ENCODE measurements at regions not wholly inside any gene's neighbourhood (a gene's known extent, or its start where the extent isn't known, plus 50 kb on each side); places are given as distances from the start of the nearest gene placed in this dataset.

DNA sequence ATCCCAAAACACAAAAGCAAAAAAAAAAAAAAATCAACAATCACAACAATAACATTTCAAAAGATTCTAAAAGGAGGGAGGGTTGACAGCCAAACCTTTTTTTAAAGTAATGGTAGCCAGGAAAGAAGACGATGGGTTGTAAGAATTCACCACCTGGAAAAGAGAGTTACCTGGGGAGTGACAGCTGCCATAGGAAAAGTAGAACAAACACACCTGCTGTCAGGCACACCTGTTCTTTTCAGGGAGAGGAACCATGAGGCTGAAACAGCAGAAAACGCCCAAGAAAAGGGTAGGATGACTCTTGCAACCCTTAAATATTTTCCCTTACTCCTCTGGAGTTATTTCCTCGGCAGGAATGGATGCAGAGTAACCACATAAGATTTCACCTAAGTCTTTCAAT lies 388.4 kb upstream of the TEX13C start:
- H3K4me3 ChIP-seq (ENCODE audit: control insufficient read depth, low read depth, low read length), result no peak overlapping the region
- DNase-seq (ENCODE audit: low read depth), result no peak
- TF ChIP-seq, protein P1, sequence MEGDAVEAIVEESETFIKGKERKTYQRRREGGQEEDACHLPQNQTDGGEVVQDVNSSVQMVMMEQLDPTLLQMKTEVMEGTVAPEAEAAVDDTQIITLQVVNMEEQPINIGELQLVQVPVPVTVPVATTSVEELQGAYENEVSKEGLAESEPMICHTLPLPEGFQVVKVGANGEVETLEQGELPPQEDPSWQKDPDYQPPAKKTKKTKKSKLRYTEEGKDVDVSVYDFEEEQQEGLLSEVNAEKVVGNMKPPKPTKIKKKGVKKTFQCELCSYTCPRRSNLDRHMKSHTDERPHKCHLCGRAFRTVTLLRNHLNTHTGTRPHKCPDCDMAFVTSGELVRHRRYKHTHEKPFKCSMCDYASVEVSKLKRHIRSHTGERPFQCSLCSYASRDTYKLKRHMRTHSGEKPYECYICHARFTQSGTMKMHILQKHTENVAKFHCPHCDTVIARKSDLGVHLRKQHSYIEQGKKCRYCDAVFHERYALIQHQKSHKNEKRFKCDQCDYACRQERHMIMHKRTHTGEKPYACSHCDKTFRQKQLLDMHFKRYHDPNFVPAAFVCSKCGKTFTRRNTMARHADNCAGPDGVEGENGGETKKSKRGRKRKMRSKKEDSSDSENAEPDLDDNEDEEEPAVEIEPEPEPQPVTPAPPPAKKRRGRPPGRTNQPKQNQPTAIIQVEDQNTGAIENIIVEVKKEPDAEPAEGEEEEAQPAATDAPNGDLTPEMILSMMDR (conservative IDR thresholded peaks at IDR 0.05; ENCODE audit: control insufficient read depth, insufficient read depth, low read depth, low read length), result no peak

DNA sequence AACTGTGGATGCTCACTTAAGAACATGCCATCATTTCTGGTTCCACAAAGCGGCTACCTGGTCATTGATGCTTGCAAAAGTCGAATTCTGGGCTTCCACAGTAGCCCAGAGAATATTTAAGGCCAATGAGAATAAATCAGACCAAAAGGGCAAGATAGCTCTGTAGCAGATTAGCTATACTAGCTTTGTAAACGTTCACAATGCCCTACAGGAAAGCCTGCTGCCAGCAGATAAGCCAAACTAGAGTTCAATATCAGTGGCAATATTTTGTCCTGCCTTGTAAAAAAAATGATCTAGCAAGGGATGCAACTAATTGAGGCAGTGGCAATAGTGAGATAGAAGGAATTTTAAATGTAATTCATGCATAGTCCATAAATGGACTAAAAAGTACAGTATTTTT lies 387.7 kb upstream of the TEX13C start:
- no peak for DNase-seq (ENCODE audit: low read depth)
- TF ChIP-seq, protein P1 (conservative IDR thresholded peaks at IDR 0.05; ENCODE audit: control insufficient read depth, insufficient read depth, low read depth, low read length), result no peak
- no peak overlapping the region for H3K4me3 ChIP-seq (ENCODE audit: control insufficient read depth, low read depth, low read length)

GRCh38 chrX:124938715-124939114 lies 381.0 kb upstream of the TEX13C start:
- TF ChIP-seq, protein P1 (conservative IDR thresholded peaks at IDR 0.05; ENCODE audit: control insufficient read depth, insufficient read depth, low read depth, low read length), result no peak

DNA sequence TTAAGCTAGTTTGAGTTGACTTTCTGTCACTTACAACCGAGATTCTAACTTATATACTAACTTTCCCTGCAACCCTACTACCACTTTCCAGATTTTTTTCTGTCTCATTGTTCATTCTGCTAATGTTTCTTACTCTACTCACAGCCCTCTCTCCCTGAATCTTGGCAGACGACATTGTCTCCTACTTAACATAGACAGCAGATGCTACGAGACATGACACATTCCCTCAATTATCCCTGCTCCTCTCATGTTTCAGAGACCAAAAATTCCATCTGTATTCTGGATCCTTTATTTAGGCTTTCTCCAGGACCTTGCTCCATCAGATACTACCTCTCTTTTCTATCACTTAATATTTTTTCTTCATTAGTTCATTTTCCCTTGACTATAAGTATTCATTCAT lies 379.1 kb upstream of the TEX13C start:
- TF ChIP-seq, protein P1 (conservative IDR thresholded peaks at IDR 0.05; ENCODE audit: control insufficient read depth, insufficient read depth, low read depth, low read length), result no peak
- no peak for DNase-seq (ENCODE audit: low read depth)
- no peak overlapping the region for H3K4me3 ChIP-seq (ENCODE audit: control insufficient read depth, low read depth, low read length)

More at GRCh38 chrX:124938715-124939114, 381.0 kb upstream of the TEX13C start:
- no peak overlapping the region for H3K4me3 ChIP-seq (ENCODE audit: control insufficient read depth, low read depth, low read length)
- no peak for DNase-seq (ENCODE audit: low read depth)

GRCh38 chrX:124954402-124954801 lies 365.3 kb upstream of the TEX13C start:
- DNase-seq (ENCODE audit: low read depth), result no peak
- TF ChIP-seq, protein P1 (conservative IDR thresholded peaks at IDR 0.05; ENCODE audit: control insufficient read depth, insufficient read depth, low read depth, low read length), result no peak
- H3K4me3 ChIP-seq (ENCODE audit: control insufficient read depth, low read depth, low read length), result no peak overlapping the region

GRCh38 chrX:124960454-124960853 lies 359.2 kb upstream of the TEX13C start:
- TF ChIP-seq, protein P1 (conservative IDR thresholded peaks at IDR 0.05; ENCODE audit: control insufficient read depth, insufficient read depth, low read depth, low read length), result no peak
- DNase-seq (ENCODE audit: low read depth), result no peak
- no peak overlapping the region for H3K4me3 ChIP-seq (ENCODE audit: control insufficient read depth, low read depth, low read length)

GRCh38 chrX:124963717-124964116 lies 356.0 kb upstream of the TEX13C start, which contains the start of gene TENM1:
TSS of gene TENM1 (minus strand) at chrX:124963817.
- H3K4me3 ChIP-seq (ENCODE audit: control insufficient read depth, low read depth, low read length), result no peak within 1 kb of the TSS
- TF ChIP-seq, protein P1 (conservative IDR thresholded peaks at IDR 0.05; ENCODE audit: control insufficient read depth, insufficient read depth, low read depth, low read length), result no peak

More at GRCh38 chrX:124963717-124964116, 356.0 kb upstream of the TEX13C start, which contains the start of gene TENM1:
- DNase-seq (ENCODE audit: low read depth), result no peak

All from fibroblast of mammary gland (primary cell).